ENCODE measurements at regions not wholly inside any gene's neighbourhood (a gene's known extent, or its start where the extent isn't known, plus 50 kb on each side); places are given as distances from the start of the nearest gene placed in this dataset.

DNA sequence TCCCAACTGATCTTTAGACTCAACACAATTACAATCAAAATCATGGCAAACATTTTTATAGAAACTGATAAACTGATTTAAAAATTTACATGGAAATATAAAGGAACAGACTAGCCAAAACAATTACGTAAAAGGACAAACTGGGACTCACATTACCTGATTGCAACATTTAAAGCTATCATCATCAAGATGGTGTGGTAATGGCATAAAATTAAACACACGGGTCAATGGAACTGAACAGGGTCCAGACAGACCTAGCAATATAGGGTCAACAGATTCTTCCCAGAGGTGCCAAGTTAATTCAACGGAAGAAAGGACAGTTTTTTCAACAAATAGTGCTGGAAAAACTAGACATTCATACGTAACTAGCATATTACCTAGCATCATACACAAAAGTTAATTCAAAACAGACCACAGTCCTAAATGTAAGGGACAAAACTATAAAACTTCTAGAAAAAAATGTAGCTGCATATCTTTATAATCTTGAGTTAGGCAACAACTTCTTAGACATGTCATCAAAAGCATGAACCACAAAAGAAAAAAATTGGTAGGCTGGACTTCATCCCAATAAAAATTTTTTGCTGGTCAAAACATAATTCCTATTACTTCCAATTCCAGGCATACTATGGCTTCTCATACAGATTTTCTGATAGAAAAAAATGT, 147.4 kb upstream of the BEND6 start:
- Histone ChIP-seq H3K4me1 (ENCODE audit: control insufficient read depth in 1 of 2, insufficient read depth in 2 of 2, low read length in 2 of 2) (peaks cover 56 to 57% of the 10 kb centered on the region in 2 experiments), H3K27ac (ENCODE audit: low read depth, low read length) (no peak overlapping the region), H3K9ac (ENCODE audit: low read length) (no peak overlapping the region), H3K27me3 (ENCODE audit: insufficient read depth, low read length) (no peaks in the 10 kb centered on the region), H2AFZ (ENCODE audit: low read depth, low read length, poor library complexity, severe bottlenecking) (no peak overlapping the region), H3K9me2 (ENCODE audit: insufficient read depth) (no peaks in the 10 kb centered on the region), H3K4me3 (replicated peaks in 1 of 2; ENCODE audit: low read depth in 1 of 2, low read length in 2 of 2) (no peak overlapping the region), H3K79me2 (ENCODE audit: insufficient read depth, low read length) (peaks cover 98% of the 10 kb centered on the region), H3K4me2 (ENCODE audit: low read length) (no peak overlapping the region), H4K20me1 (ENCODE audit: insufficient read depth) (0 out of 2 replicates have a peak, but pooled peaks cover 4% of the 10 kb centered on the region), H3K9me3 (ENCODE audit: control insufficient read depth in 1 of 2, insufficient read depth in 1 of 2, low read depth in 1 of 2, low read length in 2 of 2) (no peaks in the 10 kb centered on the region), H3K36me3 (ENCODE audit: control insufficient read depth in 1 of 2, insufficient read depth in 2 of 2, low read length in 2 of 2) (no peaks in the 10 kb centered on the region)
- no peak for TF ChIP-seq ZFX (IDR thresholded peaks at IDR 0.05)
- TF ChIP-seq, protein P1, sequence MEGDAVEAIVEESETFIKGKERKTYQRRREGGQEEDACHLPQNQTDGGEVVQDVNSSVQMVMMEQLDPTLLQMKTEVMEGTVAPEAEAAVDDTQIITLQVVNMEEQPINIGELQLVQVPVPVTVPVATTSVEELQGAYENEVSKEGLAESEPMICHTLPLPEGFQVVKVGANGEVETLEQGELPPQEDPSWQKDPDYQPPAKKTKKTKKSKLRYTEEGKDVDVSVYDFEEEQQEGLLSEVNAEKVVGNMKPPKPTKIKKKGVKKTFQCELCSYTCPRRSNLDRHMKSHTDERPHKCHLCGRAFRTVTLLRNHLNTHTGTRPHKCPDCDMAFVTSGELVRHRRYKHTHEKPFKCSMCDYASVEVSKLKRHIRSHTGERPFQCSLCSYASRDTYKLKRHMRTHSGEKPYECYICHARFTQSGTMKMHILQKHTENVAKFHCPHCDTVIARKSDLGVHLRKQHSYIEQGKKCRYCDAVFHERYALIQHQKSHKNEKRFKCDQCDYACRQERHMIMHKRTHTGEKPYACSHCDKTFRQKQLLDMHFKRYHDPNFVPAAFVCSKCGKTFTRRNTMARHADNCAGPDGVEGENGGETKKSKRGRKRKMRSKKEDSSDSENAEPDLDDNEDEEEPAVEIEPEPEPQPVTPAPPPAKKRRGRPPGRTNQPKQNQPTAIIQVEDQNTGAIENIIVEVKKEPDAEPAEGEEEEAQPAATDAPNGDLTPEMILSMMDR (IDR thresholded peaks at IDR 0.05 in 2 of 3, conservative IDR thresholded peaks at IDR 0.05 in 1 of 3; ENCODE audit: borderline replicate concordance in 1 of 3, insufficient read depth in 1 of 3, low read depth in 2 of 3, low read length in 2 of 3): no peak
- TF ChIP-seq, protein P2, sequence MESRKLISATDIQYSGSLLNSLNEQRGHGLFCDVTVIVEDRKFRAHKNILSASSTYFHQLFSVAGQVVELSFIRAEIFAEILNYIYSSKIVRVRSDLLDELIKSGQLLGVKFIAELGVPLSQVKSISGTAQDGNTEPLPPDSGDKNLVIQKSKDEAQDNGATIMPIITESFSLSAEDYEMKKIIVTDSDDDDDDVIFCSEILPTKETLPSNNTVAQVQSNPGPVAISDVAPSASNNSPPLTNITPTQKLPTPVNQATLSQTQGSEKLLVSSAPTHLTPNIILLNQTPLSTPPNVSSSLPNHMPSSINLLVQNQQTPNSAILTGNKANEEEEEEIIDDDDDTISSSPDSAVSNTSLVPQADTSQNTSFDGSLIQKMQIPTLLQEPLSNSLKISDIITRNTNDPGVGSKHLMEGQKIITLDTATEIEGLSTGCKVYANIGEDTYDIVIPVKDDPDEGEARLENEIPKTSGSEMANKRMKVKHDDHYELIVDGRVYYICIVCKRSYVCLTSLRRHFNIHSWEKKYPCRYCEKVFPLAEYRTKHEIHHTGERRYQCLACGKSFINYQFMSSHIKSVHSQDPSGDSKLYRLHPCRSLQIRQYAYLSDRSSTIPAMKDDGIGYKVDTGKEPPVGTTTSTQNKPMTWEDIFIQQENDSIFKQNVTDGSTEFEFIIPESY (IDR thresholded peaks at IDR 0.05; ENCODE audit: extremely low read depth, insufficient replicate concordance, low read length): no peak
- no peak for TF ChIP-seq TCF7L2 (IDR thresholded peaks at IDR 0.05; ENCODE audit: borderline replicate concordance, extremely low read depth, insufficient read depth, insufficient read length)
- TF ChIP-seq SRF (IDR thresholded peaks at IDR 0.05; ENCODE audit: low read depth): no peak
- TF ChIP-seq, protein P3, sequence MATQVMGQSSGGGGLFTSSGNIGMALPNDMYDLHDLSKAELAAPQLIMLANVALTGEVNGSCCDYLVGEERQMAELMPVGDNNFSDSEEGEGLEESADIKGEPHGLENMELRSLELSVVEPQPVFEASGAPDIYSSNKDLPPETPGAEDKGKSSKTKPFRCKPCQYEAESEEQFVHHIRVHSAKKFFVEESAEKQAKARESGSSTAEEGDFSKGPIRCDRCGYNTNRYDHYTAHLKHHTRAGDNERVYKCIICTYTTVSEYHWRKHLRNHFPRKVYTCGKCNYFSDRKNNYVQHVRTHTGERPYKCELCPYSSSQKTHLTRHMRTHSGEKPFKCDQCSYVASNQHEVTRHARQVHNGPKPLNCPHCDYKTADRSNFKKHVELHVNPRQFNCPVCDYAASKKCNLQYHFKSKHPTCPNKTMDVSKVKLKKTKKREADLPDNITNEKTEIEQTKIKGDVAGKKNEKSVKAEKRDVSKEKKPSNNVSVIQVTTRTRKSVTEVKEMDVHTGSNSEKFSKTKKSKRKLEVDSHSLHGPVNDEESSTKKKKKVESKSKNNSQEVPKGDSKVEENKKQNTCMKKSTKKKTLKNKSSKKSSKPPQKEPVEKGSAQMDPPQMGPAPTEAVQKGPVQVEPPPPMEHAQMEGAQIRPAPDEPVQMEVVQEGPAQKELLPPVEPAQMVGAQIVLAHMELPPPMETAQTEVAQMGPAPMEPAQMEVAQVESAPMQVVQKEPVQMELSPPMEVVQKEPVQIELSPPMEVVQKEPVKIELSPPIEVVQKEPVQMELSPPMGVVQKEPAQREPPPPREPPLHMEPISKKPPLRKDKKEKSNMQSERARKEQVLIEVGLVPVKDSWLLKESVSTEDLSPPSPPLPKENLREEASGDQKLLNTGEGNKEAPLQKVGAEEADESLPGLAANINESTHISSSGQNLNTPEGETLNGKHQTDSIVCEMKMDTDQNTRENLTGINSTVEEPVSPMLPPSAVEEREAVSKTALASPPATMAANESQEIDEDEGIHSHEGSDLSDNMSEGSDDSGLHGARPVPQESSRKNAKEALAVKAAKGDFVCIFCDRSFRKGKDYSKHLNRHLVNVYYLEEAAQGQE (IDR thresholded peaks at IDR 0.05; ENCODE audit: low read depth): no peak
- TF ChIP-seq FOSL1 (IDR thresholded peaks at IDR 0.05; ENCODE audit: low read depth): no peak
- no peak for TF ChIP-seq ELF1 (IDR thresholded peaks at IDR 0.05; ENCODE audit: borderline replicate concordance, low read depth)
- no peak for TF ChIP-seq POLR2AphosphoS5 (IDR thresholded peaks at IDR 0.05; ENCODE audit: low read depth, low read length)
- ATAC-seq (no peak), DNase-seq (ENCODE audit: low read depth, low spot score) (no peak)
- CTCF ChIA-PET: no interaction called here
- RAD21 ChIA-PET (ENCODE audit: low non-redundant PET in 1 of 2, low total read pairs in 2 of 2, uncharacterized antibody in 2 of 2, unreplicated experiment in 2 of 2): no interaction called here
- BruUV-seq (replicated peaks): no TSS peak
- intact Hi-C loops (cut with micrococcal nuclease): no loop called here
- POLR2A ChIA-PET: no interaction called here
